Panc1 (cell line): ENCODE measurements at regions not wholly inside any gene's neighbourhood (a gene's known extent, or its start where the extent isn't known, plus 50 kb on each side); places are given as distances from the start of the nearest gene placed in this dataset.

Experiments used
- POLR2AphosphoS5 ChIP-seq: IDR thresholded peaks from 2 replicates; pipeline ENCODE4 v1.6.1; 2012; ENCODE audit warnings: mild to moderate bottlenecking, low read depth, low read length, moderate library complexity
- SIN3A ChIP-seq: IDR thresholded peaks from 2 replicates; pipeline ENCODE4 v1.6.1; 2012; ENCODE audit warnings: low read depth, mild to moderate bottlenecking, low read length, moderate library complexity, borderline replicate concordance; ENCODE audit not compliant: insufficient read depth
- TF ChIP-seq, protein P1 (sequence below): fragments of 450-650 bp; IDR thresholded peaks from 2 replicates; pipeline ENCODE4 v1.5.1; 2017; ENCODE audit warnings: mild to moderate bottlenecking
- TF ChIP-seq, protein P2 (sequence below), 2 experiments: IDR thresholded peaks; 2 replicates each; pipeline ENCODE4 v1.6.1; 2011 to 2012; ENCODE audit warnings: low read depth in 2 of 2, control low read depth in 1 of 2, low read length in 1 of 2, mild to moderate bottlenecking in 1 of 2, moderate library complexity in 1 of 2; ENCODE audit not compliant: insufficient read depth in 1 of 2

DNA sequence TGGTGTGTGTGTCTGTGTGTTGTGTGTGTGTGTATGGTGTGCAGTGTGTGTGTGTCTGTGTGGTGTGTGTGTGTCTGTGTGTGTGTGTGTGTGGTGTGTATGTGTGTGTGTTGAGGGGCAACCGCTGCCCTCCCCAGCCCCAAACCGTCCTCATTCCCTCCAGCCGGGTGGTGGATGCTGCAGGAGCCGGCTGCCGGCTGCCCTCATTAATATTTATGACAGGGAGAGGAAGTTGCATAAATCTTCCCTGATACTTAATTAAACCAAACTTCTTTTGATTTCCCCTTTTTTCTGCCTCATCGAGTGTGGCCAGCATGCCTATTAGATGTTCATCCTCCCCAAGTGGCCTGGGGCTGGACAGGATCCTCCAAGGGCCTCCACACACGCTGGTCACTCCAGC lies 121.4 kb upstream of the MVB12B start:
- TF ChIP-seq SIN3A (no peak), POLR2AphosphoS5 (no peak)
- TF ChIP-seq, protein P1, sequence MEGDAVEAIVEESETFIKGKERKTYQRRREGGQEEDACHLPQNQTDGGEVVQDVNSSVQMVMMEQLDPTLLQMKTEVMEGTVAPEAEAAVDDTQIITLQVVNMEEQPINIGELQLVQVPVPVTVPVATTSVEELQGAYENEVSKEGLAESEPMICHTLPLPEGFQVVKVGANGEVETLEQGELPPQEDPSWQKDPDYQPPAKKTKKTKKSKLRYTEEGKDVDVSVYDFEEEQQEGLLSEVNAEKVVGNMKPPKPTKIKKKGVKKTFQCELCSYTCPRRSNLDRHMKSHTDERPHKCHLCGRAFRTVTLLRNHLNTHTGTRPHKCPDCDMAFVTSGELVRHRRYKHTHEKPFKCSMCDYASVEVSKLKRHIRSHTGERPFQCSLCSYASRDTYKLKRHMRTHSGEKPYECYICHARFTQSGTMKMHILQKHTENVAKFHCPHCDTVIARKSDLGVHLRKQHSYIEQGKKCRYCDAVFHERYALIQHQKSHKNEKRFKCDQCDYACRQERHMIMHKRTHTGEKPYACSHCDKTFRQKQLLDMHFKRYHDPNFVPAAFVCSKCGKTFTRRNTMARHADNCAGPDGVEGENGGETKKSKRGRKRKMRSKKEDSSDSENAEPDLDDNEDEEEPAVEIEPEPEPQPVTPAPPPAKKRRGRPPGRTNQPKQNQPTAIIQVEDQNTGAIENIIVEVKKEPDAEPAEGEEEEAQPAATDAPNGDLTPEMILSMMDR: no peak
- TF ChIP-seq, protein P2, sequence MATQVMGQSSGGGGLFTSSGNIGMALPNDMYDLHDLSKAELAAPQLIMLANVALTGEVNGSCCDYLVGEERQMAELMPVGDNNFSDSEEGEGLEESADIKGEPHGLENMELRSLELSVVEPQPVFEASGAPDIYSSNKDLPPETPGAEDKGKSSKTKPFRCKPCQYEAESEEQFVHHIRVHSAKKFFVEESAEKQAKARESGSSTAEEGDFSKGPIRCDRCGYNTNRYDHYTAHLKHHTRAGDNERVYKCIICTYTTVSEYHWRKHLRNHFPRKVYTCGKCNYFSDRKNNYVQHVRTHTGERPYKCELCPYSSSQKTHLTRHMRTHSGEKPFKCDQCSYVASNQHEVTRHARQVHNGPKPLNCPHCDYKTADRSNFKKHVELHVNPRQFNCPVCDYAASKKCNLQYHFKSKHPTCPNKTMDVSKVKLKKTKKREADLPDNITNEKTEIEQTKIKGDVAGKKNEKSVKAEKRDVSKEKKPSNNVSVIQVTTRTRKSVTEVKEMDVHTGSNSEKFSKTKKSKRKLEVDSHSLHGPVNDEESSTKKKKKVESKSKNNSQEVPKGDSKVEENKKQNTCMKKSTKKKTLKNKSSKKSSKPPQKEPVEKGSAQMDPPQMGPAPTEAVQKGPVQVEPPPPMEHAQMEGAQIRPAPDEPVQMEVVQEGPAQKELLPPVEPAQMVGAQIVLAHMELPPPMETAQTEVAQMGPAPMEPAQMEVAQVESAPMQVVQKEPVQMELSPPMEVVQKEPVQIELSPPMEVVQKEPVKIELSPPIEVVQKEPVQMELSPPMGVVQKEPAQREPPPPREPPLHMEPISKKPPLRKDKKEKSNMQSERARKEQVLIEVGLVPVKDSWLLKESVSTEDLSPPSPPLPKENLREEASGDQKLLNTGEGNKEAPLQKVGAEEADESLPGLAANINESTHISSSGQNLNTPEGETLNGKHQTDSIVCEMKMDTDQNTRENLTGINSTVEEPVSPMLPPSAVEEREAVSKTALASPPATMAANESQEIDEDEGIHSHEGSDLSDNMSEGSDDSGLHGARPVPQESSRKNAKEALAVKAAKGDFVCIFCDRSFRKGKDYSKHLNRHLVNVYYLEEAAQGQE (IDR thresholded peaks at IDR 0.05; ENCODE audit: insufficient read depth in 1 of 2, low read depth in 2 of 2, low read length in 1 of 2): no peak
